Stimulated activated memory B cell treated with anti-CD40 and anti-IgM and Interleukin-4, amounts not matched to agents 10 μg/mL and 1 μg/mL and 100 μg/mL, for 72 hours (primary cell): ENCODE measurements at regions not wholly inside any gene's neighbourhood (a gene's known extent, or its start where the extent isn't known, plus 50 kb on each side); places are given as distances from the start of the nearest gene placed in this dataset.
A peak's percentile ranks its signal among the peaks of the same experiment; 100 is the strongest.

Experiments used
- ATAC-seq: fragments of 150-1000 bp; cut with Tn5 transposase; 2 replicates; pipeline ENCODE4 v1.10.0; 2021
- H3K27ac Mint-ChIP-seq: one replicate; pipeline ENCODE4 v1.8.0; 2022; ENCODE audit warnings: mild to moderate bottlenecking, mixed read lengths
- H3K27me3 Mint-ChIP-seq: one replicate; pipeline ENCODE4 v1.8.0; 2022; ENCODE audit warnings: mixed read lengths
- H3K36me3 Mint-ChIP-seq: one replicate; pipeline ENCODE4 v1.8.0; 2022; ENCODE audit warnings: mixed read lengths
- H3K4me1 Mint-ChIP-seq: one replicate; pipeline ENCODE4 v1.8.0; 2022; ENCODE audit warnings: mixed read lengths
- H3K4me3 Mint-ChIP-seq: one replicate; pipeline ENCODE4 v1.8.0; 2022; ENCODE audit warnings: mild to moderate bottlenecking, moderate library complexity, mixed read lengths
- H3K9me3 Mint-ChIP-seq: one replicate; pipeline ENCODE4 v1.8.0; 2022; ENCODE audit warnings: mixed read lengths

DNA sequence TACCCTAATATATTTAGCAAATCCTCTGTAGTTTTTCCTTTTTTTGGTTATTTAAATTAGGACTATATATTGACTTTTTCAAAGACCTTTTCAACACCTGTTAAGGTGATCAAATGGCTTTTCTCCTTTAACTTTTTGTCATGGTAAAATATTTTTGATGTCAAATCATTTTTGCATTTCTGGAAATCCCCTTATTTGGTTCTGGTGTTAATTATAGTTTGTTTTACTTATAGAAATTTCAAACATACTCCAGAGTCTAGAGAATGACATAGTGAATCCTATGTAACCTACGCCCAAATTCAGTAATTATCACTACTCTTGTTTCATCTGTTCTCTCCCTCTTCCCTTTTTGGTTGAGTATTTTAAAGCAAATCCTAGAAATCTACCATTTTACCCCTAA, 121.3 kb upstream of the TBL1XR1 start:
- no peak for ATAC-seq
- Mint-ChIP-seq H3K4me3 (no peak overlapping the region), H3K27me3 (no peaks in the 10 kb centered on the region), H3K9me3 (no peaks in the 10 kb centered on the region), H3K36me3 (no peaks in the 10 kb centered on the region), H3K4me1 (peaks cover 46% of the 10 kb centered on the region), H3K27ac (peak overlapping the region; percentile 71)

GRCh38 chr3:177320765-177321247, 123.5 kb upstream of the TBL1XR1 start:
- Mint-ChIP-seq H3K9me3 (no peaks in the 10 kb centered on the region), H3K27me3 (no peaks in the 10 kb centered on the region), H3K36me3 (no peaks in the 10 kb centered on the region), H3K4me3 (no peak overlapping the region), H3K4me1 (peaks cover 51% of the 10 kb centered on the region), H3K27ac (peak overlapping the region; percentile 67)
- ATAC-seq: peak; percentile 54

DNA sequence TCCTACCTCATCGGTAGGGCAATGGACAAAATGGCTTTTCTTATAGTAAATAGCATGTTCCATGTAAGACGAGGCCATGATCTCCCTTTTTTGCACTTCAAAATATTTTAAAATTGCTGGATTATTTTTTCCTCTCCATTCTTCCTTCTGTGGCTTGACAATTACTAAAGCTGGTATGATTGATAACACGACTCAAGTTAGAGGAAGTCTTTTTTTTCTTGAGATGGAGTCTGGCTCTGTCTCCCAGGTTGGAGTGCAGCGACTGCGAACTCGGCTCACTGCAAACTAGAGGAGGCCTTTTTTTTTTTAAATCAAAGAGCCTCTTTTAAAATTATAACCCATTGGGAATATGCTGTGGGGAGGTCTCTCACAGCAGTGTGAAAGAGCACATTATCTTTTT, 124.5 kb upstream of the TBL1XR1 start:
- H3K4me1 Mint-ChIP-seq: peaks cover 56% of the 10 kb centered on the region
- peak; percentile 54 for ATAC-seq
- H3K36me3 Mint-ChIP-seq: no peaks in the 10 kb centered on the region
- peak overlapping the region; percentile 67 for H3K27ac Mint-ChIP-seq
- no peaks in the 10 kb centered on the region for H3K27me3 Mint-ChIP-seq
- H3K9me3 Mint-ChIP-seq: no peaks in the 10 kb centered on the region
- no peak overlapping the region for H3K4me3 Mint-ChIP-seq

DNA sequence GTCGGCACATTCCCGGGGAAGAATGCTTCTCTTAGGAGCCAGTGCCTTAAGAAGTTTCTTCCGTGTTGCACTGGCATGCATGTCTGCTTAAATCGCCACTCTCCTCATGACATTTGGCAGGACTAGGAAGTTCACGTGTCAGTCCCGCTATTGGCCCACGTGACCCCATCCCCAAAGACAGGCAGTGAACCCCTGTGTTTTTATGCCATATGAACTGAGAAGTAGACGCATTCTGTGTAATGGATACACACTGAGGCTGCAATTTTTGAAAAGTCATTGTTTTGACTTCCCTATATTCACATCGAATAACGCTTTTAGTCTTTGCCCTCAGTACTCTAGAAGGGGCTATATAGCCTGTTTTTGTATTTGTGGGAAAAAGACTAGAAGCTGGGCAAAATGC, 125.6 kb upstream of the TBL1XR1 start:
- ATAC-seq: no peak
- no peak overlapping the region for H3K27ac Mint-ChIP-seq
- no peaks in the 10 kb centered on the region for H3K36me3 Mint-ChIP-seq
- no peaks in the 10 kb centered on the region for H3K9me3 Mint-ChIP-seq
- H3K4me1 Mint-ChIP-seq: peaks cover 51% of the 10 kb centered on the region
- H3K27me3 Mint-ChIP-seq: no peaks in the 10 kb centered on the region
- no peak overlapping the region for H3K4me3 Mint-ChIP-seq

DNA sequence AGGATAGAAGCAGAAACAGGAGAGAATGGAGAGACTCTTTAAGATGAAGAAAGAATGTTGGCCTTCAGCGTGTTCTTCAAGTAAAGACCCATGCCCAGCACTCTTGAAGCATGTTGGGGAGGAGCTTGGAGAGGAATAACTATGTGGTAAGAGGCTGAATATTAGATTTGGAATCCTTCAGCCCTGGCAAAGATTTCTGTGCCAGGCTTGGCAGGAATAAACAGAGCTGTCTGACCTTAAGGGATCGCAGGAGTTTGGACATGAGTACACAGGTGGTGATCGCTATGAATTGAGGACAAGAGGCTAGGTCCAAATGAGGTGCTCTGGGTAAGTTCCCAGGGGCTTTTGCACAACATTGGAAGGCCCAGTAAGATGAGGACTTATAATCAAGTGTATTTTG, 132.6 kb upstream of the TBL1XR1 start:
- H3K27me3 Mint-ChIP-seq: no peaks in the 10 kb centered on the region
- H3K36me3 Mint-ChIP-seq: no peaks in the 10 kb centered on the region
- H3K4me3 Mint-ChIP-seq: no peak overlapping the region
- no peak overlapping the region for H3K27ac Mint-ChIP-seq
- H3K9me3 Mint-ChIP-seq: no peaks in the 10 kb centered on the region
- ATAC-seq: no peak
- H3K4me1 Mint-ChIP-seq: peaks cover 16% of the 10 kb centered on the region

DNA sequence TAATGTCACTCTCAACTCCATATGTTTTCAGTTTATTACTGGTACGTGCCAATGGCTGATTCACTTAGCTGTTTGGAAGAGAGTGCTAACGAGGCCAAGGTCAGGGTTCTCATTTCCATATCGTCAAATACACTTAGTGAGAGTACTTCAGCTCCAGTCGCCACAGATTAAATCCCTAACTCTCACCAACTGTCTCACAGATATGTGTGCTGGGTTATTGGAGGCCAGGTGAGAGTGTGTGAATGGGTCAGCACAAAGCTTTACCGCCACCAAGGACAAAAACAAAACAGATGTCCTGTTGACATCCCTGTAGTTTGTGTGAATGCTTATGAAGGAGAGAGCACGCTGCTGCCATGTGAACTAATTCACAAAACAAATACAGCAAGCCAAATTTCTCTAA, 133.5 kb upstream of the TBL1XR1 start:
- Mint-ChIP-seq H3K4me3 (no peak overlapping the region), H3K4me1 (peaks cover 14% of the 10 kb centered on the region), H3K27me3 (no peaks in the 10 kb centered on the region), H3K9me3 (no peaks in the 10 kb centered on the region), H3K27ac (no peak overlapping the region), H3K36me3 (no peaks in the 10 kb centered on the region)
- no peak for ATAC-seq

DNA sequence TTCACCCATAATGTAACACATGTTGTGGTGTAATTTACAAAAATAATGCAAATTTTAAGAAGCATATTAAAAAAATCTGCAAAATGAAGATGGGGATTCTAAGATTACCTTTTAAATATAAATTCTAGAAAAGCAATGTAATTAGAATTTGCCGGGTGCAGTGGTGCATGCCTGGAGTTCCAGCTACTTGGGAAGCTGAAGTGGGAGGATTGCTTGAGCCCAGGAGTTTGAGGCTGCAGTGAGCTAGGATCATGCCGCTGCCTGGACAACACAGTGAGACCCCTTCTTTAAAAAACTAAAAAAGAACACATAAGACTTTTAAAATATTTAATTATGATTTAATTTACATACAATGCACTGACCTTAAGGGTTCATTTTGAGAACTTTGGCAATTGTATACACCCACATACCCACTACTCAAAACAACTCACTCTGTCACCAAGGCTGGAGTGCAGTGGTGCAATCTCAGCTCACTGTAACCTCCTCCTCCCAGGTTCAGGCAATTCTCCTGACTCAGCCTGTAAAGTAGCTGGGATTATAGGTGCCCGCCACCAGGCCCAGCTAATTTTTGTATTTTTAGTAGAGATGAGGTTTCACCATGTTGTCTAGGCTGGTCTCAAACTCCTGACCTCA, 134.0 kb upstream of the TBL1XR1 start:
- Mint-ChIP-seq H3K4me1 (peaks cover 14% of the 10 kb centered on the region), H3K27me3 (no peaks in the 10 kb centered on the region), H3K27ac (no peak overlapping the region), H3K4me3 (no peak overlapping the region), H3K9me3 (no peaks in the 10 kb centered on the region), H3K36me3 (no peaks in the 10 kb centered on the region)
- ATAC-seq: no peak

GRCh38 chr3:177332955-177333354, 135.7 kb upstream of the TBL1XR1 start:
- Mint-ChIP-seq H3K36me3 (no peaks in the 10 kb centered on the region), H3K4me1 (peaks cover 27% of the 10 kb centered on the region), H3K27me3 (no peaks in the 10 kb centered on the region), H3K9me3 (no peaks in the 10 kb centered on the region), H3K27ac (no peak overlapping the region), H3K4me3 (no peak overlapping the region)
- no peak for ATAC-seq

- Mint-ChIP-seq H3K27ac (peak overlapping the region; percentile 13), H3K4me1 (peaks cover 36% of the 10 kb centered on the region), H3K27me3 (no peaks in the 10 kb centered on the region), H3K36me3 (no peaks in the 10 kb centered on the region), H3K4me3 (no peak overlapping the region), H3K9me3 (no peaks in the 10 kb centered on the region)
- no peak for ATAC-seq
Observed at GRCh38 chr3:177333533-177334520, 136.5 kb upstream of the TBL1XR1 start.

DNA sequence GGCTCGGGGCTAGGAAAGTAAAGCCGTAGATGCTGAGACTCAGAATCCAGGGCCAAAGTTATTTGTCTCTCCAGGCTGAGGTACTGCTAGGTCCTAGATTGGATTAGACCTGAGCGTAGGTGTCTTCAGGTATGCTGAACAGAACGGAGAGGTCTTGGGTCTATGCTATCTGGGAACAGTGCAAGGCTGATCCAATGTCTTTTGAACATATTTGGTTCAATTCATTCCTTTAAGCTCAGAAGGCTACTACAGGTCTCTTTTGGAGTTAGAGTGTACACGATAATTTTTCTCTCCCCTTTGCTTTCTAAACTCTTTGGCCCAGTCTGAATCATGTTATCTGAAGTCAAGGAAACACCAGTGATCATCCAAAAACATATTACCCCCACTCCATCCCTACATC, 137.5 kb upstream of the TBL1XR1 start:
- Mint-ChIP-seq H3K4me1 (peaks cover 45% of the 10 kb centered on the region), H3K27me3 (no peaks in the 10 kb centered on the region), H3K36me3 (no peaks in the 10 kb centered on the region), H3K9me3 (no peaks in the 10 kb centered on the region), H3K4me3 (no peak overlapping the region), H3K27ac (peak overlapping the region; percentile 13)
- ATAC-seq: no peak

GRCh38 chr3:177335728-177336127, 138.4 kb upstream of the TBL1XR1 start:
- Mint-ChIP-seq H3K27me3 (no peaks in the 10 kb centered on the region), H3K4me3 (no peak overlapping the region), H3K9me3 (no peaks in the 10 kb centered on the region), H3K4me1 (peaks cover 45% of the 10 kb centered on the region), H3K27ac (peak overlapping the region; percentile 88), H3K36me3 (no peaks in the 10 kb centered on the region)
- ATAC-seq: no peak

GRCh38 chr3:177336873-177337450, 139.7 kb upstream of the TBL1XR1 start:
- Mint-ChIP-seq H3K27me3 (no peaks in the 10 kb centered on the region), H3K4me1 (peaks cover 45% of the 10 kb centered on the region), H3K36me3 (no peaks in the 10 kb centered on the region), H3K27ac (peak overlapping the region; percentile 88), H3K9me3 (no peaks in the 10 kb centered on the region), H3K4me3 (no peak overlapping the region)
- no peak for ATAC-seq

DNA sequence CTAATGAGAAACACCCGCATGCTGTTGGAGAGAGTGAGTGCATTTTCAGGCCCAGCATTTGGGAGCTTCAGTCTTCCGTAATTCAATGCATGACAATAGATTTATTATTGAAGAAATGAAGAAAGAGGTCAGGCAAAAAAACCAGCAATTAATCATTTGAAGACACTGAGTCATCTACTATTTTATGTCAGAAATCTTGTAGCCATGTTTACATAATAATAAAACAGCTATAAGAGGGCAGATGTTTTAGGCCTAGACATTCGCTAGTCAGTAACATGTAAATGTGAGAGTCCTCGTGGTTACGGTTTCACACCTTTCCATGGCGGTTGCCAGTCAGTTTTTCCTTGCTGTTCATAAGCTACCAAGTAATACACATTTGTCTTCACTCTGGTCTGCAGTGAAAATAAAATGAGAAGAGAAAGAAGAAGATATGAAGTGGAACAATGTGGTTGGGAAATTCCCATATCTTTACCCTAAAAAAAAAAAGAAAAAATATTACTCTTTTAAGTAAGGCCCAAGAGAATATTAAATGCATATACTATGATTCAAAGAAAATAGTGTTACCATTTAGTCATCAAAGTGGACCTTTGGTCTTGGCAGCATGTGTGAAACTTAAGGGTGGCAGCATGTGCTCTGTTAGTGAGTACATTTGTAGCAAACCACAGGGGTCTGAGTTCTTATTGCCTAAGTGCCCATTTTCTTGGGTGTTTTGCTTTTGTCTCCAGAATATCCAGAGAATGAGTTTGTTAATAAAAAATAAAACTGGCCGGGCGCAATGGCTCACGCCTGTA, 140.5 kb upstream of the TBL1XR1 start:
- H3K36me3 Mint-ChIP-seq: no peaks in the 10 kb centered on the region
- peak overlapping the region; percentile 1 for H3K4me3 Mint-ChIP-seq
- no peaks in the 10 kb centered on the region for H3K9me3 Mint-ChIP-seq
- H3K27me3 Mint-ChIP-seq: no peaks in the 10 kb centered on the region
- ATAC-seq: peak; percentile 94
- H3K27ac Mint-ChIP-seq: peak overlapping the region; percentile 88
- peaks cover 45% of the 10 kb centered on the region for H3K4me1 Mint-ChIP-seq

DNA sequence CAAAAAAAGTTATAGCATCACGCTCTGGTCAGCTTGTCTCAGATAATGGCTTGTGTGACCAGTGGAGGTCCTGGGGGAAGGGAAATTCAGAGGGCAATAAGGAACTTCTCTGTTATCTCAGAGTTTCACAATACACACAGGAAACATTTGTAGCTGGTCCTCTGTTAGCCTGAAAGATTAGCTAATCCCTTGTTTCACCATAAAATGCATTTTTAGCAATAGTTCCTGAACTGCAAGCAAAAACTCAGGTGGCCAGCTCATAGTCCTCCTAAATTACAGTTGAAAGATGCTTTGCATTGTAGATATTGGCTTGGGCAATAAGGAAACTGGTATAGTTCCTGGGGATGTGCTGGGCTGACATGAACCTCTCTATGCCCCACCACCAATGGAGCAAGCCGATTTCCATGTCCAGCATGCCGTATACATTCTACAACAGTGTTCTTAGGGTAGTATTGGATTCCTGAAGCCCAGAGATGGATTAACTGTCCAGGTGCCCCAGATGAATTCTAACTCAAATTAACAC, 141.5 kb upstream of the TBL1XR1 start:
- Mint-ChIP-seq H3K4me3 (no peak overlapping the region), H3K27ac (peak overlapping the region; percentile 88), H3K9me3 (no peaks in the 10 kb centered on the region), H3K4me1 (peaks cover 51% of the 10 kb centered on the region), H3K27me3 (no peaks in the 10 kb centered on the region), H3K36me3 (no peaks in the 10 kb centered on the region)
- peak; percentile 49 for ATAC-seq
